Uterus (tissue), 2 donors: ENCODE measurements at regions not wholly inside any gene's neighbourhood (a gene's known extent, or its start where the extent isn't known, plus 50 kb on each side); places are given as distances from the start of the nearest gene placed in this dataset.

Experiments used
- CTCF ChIP-seq, 4 experiments: fragments of 200-600 bp in 2 of 4; fragments of 450-650 bp in 2 of 4; sonication (generic) in 2 of 4; IDR thresholded peaks; one replicate each; pipeline ENCODE4 v1.5.1; 2016 to 2019; ENCODE audit warnings: antibody characterized with exemption in 4 of 4, mild to moderate bottlenecking in 2 of 4, moderate library complexity in 1 of 4
- POLR2A ChIP-seq, 2 donors: fragments of 450-650 bp; IDR thresholded peaks; one replicate each; pipeline ENCODE4 v1.6.1; 2016; ENCODE audit warnings: antibody characterized with exemption in 2 of 2, mild to moderate bottlenecking in 1 of 2, moderate library complexity in 1 of 2

- TF ChIP-seq CTCF (IDR thresholded peaks at IDR 0.05) (no peak), POLR2A (IDR thresholded peaks at IDR 0.05) (no peak)
Observed at GRCh38 chr20:46808565-46808964, 86.1 kb upstream of the EYA2 start.
